T-helper 1 cell treated with Interleukin-12 subunit alpha and Interleukin-12 subunit beta and Interleukin-4 antibody, amounts not matched to agents 30 ng/mL and 1 ng/mL, for 36 hours (primary cell): ENCODE measurements at regions not wholly inside any gene's neighbourhood (a gene's known extent, or its start where the extent isn't known, plus 50 kb on each side); places are given as distances from the start of the nearest gene placed in this dataset.
"Not testable (repeated sequence)": the region's sequence is repeated elsewhere in the genome, so short reads cannot be mapped to it uniquely, and the experiment has no call there.

ENCODE experiments used
- intact Hi-C: fragments of 100-400 bp; cut with micrococcal nuclease; formaldehyde crosslinking; loops from one replicate; pipeline ENCODE4 v1.15.1; 2024

- intact Hi-C loops: no loop called here
These were observed 91.1 kb upstream of the KCNQ5 start for GRCh38 chr6:72530750-72531149.

GRCh38 chr6:72533606-72534005, 88.3 kb upstream of the KCNQ5 start:
- intact Hi-C loops: no loop called here

GRCh38 chr6:72534236-72534635, 87.6 kb upstream of the KCNQ5 start:
- intact Hi-C loops: no loop called here

GRCh38 chr6:72535124-72535523, 86.7 kb upstream of the KCNQ5 start:
- intact Hi-C loops: no loop called here

- intact Hi-C loops: no loop called here
These were observed 74.8 kb upstream of the KCNQ5 start for GRCh38 chr6:72547020-72547419.

- intact Hi-C loops: no loop called here
These were observed 70.4 kb upstream of the KCNQ5 start for GRCh38 chr6:72551470-72551869.

- intact Hi-C loops: no loop called here
These were observed 68.9 kb upstream of the KCNQ5 start for GRCh38 chr6:72552938-72553337.

GRCh38 chr6:72553531-72554511, 68.0 kb upstream of the KCNQ5 start:
- intact Hi-C loops: no loop called here

- intact Hi-C loops: no loop called here
These were observed 67.1 kb upstream of the KCNQ5 start for GRCh38 chr6:72554761-72555221.

GRCh38 chr6:72559067-72559466, 62.8 kb upstream of the KCNQ5 start:
- intact Hi-C loops: no loop called here

- intact Hi-C loops: no loop called here
These were observed 62.3 kb upstream of the KCNQ5 start for GRCh38 chr6:72559555-72559954.

- intact Hi-C loops: no loop called here
These were observed 60.9 kb upstream of the KCNQ5 start for GRCh38 chr6:72560721-72561593.

GRCh38 chr6:72561629-72562028, 60.2 kb upstream of the KCNQ5 start:
- intact Hi-C loops: no loop called here

GRCh38 chr6:72564231-72564630, 57.6 kb upstream of the KCNQ5 start:
- intact Hi-C loops: no loop called here

- intact Hi-C loops: not testable (repeated sequence)
These were observed 49.9 kb upstream of the KCNQ5 start for GRCh38 chr6:72571993-72572392.
